ENCODE measurements at regions not wholly inside any gene's neighbourhood (a gene's known extent, or its start where the extent isn't known, plus 50 kb on each side); places are given as distances from the start of the nearest gene placed in this dataset.
A peak's percentile ranks its signal among the peaks of the same experiment; 100 is the strongest.

GRCh38 chr4:178632415-178632814, 1190.2 kb upstream of the AGA start:
- DNase-seq (ENCODE audit: low read depth) = no peak
- no peak overlapping the region for H3K4me3 ChIP-seq (ENCODE audit: low read depth, low read length)
- no peak for TF ChIP-seq CTCF (conservative IDR thresholded peaks at IDR 0.05; ENCODE audit: low read depth, low read length)

- no peak for DNase-seq (ENCODE audit: low read depth)
- TF ChIP-seq CTCF (conservative IDR thresholded peaks at IDR 0.05; ENCODE audit: low read depth, low read length) = peak; percentile 17
- H3K4me3 ChIP-seq (ENCODE audit: low read depth, low read length) = no peak overlapping the region
Observed at GRCh38 chr4:178633263-178633662, 1191.0 kb upstream of the AGA start.

- TF ChIP-seq CTCF (conservative IDR thresholded peaks at IDR 0.05; ENCODE audit: low read depth, low read length) = no peak
- no peak overlapping the region for H3K4me3 ChIP-seq (ENCODE audit: low read depth, low read length)
- DNase-seq (ENCODE audit: low read depth) = no peak
Observed at GRCh38 chr4:178664621-178665020, 1222.4 kb upstream of the AGA start.

GRCh38 chr4:178665916-178666315, 1223.7 kb upstream of the AGA start:
- TF ChIP-seq CTCF (conservative IDR thresholded peaks at IDR 0.05; ENCODE audit: low read depth, low read length) = no peak
- DNase-seq (ENCODE audit: low read depth) = no peak
- H3K4me3 ChIP-seq (ENCODE audit: low read depth, low read length) = no peak overlapping the region

- no peak for DNase-seq (ENCODE audit: low read depth)
- no peak for TF ChIP-seq CTCF (conservative IDR thresholded peaks at IDR 0.05; ENCODE audit: low read depth, low read length)
- H3K4me3 ChIP-seq (ENCODE audit: low read depth, low read length) = no peak overlapping the region
Observed at GRCh38 chr4:178671766-178672165, 1229.5 kb upstream of the AGA start.

GRCh38 chr4:178672512-178672911, 1230.3 kb upstream of the AGA start:
- no peak for TF ChIP-seq CTCF (conservative IDR thresholded peaks at IDR 0.05; ENCODE audit: low read depth, low read length)
- H3K4me3 ChIP-seq (ENCODE audit: low read depth, low read length) = no peak overlapping the region
- no peak for DNase-seq (ENCODE audit: low read depth)

GRCh38 chr4:178681871-178682270, 1239.6 kb upstream of the AGA start:
- no peak for TF ChIP-seq CTCF (conservative IDR thresholded peaks at IDR 0.05; ENCODE audit: low read depth, low read length)
- no peak for DNase-seq (ENCODE audit: low read depth)
- H3K4me3 ChIP-seq (ENCODE audit: low read depth, low read length) = no peak overlapping the region

Data from epithelial cell of proximal tubule (primary cell).